ENCODE measurements at regions not wholly inside any gene's neighbourhood (a gene's known extent, or its start where the extent isn't known, plus 50 kb on each side); places are given as distances from the start of the nearest gene placed in this dataset.
"Not testable (repeated sequence)": the region's sequence is repeated elsewhere in the genome, so short reads cannot be mapped to it uniquely, and the experiment has no call there.

DNA sequence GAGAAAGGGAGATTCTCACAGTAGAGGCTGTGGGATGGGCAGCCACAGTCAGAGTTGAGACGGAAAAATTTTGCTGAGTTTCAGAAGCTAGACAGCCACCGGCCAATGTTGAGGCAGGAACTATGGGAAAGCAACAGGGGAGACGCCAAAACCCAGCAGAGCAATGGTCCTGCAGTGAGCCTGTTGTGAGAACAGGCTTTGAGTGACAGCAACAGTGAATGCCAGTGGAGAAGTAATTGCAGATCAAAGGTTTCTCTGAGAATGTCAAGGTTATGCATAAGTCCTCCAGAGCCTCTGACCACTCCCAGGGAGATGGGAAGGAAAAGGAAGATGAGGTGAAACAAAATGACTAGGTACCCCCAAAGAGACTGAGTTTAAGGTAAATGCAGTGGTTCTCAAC, 54.2 kb upstream of the DAAM1 start:
- H3K9ac ChIP-seq (ENCODE audit: low read length in 3 of 3): no peak overlapping the region
- H3K36me3 ChIP-seq (ENCODE audit: control insufficient read depth in 2 of 3, insufficient read depth in 3 of 3, low read length in 3 of 3): no peaks in the 10 kb centered on the region
- DNase-seq (no peak), FAIRE-seq (no peak)
- no peak overlapping the region for H3K27ac ChIP-seq (ENCODE audit: low read depth in 2 of 2, low read length in 2 of 2)
- no peak overlapping the region for H3K4me3 ChIP-seq (ENCODE audit: low read length in 3 of 3)
- no peaks in the 10 kb centered on the region for H3K9me3 ChIP-seq (ENCODE audit: control insufficient read depth in 2 of 3, insufficient read depth in 1 of 3, low read length in 3 of 3)
- intact Hi-C loops (cut with DNase I): no loop called here
- no peaks in the 10 kb centered on the region for H3K27me3 ChIP-seq (ENCODE audit: control insufficient read depth, insufficient read depth, low read length)
- TF ChIP-seq CTCF (IDR thresholded peaks at IDR 0.05; ENCODE audit: borderline replicate concordance, extremely low read depth, insufficient read depth): no peak
- H3K4me1 ChIP-seq (ENCODE audit: control insufficient read depth in 2 of 3, insufficient read depth in 2 of 3, low read depth in 1 of 3, low read length in 3 of 3): no peaks in the 10 kb centered on the region

GRCh38 chr14:59137256-59137655, 51.2 kb upstream of the DAAM1 start:
- Histone ChIP-seq H3K4me3 (ENCODE audit: low read length in 3 of 3) (no peak overlapping the region), H3K9ac (ENCODE audit: low read length in 3 of 3) (no peak overlapping the region), H3K27me3 (ENCODE audit: control insufficient read depth, insufficient read depth, low read length) (no peaks in the 10 kb centered on the region), H3K36me3 (ENCODE audit: control insufficient read depth in 2 of 3, insufficient read depth in 3 of 3, low read length in 3 of 3) (no peaks in the 10 kb centered on the region), H3K9me3 (ENCODE audit: control insufficient read depth in 2 of 3, insufficient read depth in 1 of 3, low read length in 3 of 3) (no peaks in the 10 kb centered on the region), H3K27ac (ENCODE audit: low read depth in 2 of 2, low read length in 2 of 2) (no peak overlapping the region), H3K4me1 (ENCODE audit: control insufficient read depth in 2 of 3, insufficient read depth in 2 of 3, low read depth in 1 of 3, low read length in 3 of 3) (no peaks in the 10 kb centered on the region)
- FAIRE-seq (no peak), DNase-seq (no peak)
- no peak for TF ChIP-seq CTCF (IDR thresholded peaks at IDR 0.05; ENCODE audit: borderline replicate concordance, extremely low read depth, insufficient read depth)
- intact Hi-C loops (cut with DNase I): no loop called here

GRCh38 chr14:59138576-59138975, 49.9 kb upstream of the DAAM1 start:
- DNase-seq; intact Hi-C loops (cut with DNase I); FAIRE-seq: not testable (repeated sequence)

More at GRCh38 chr14:59138576-59138975, 49.9 kb upstream of the DAAM1 start:
- H3K4me3 ChIP-seq (ENCODE audit: low read length in 3 of 3); H3K4me1 ChIP-seq (ENCODE audit: control insufficient read depth in 2 of 3, insufficient read depth in 2 of 3, low read depth in 1 of 3, low read length in 3 of 3); H3K9me3 ChIP-seq (ENCODE audit: control insufficient read depth in 2 of 3, insufficient read depth in 1 of 3, low read length in 3 of 3); H3K27ac ChIP-seq (ENCODE audit: low read depth in 2 of 2, low read length in 2 of 2); H3K27me3 ChIP-seq (ENCODE audit: control insufficient read depth, insufficient read depth, low read length); H3K9ac ChIP-seq (ENCODE audit: low read length in 3 of 3); H3K36me3 ChIP-seq (ENCODE audit: control insufficient read depth in 2 of 3, insufficient read depth in 3 of 3, low read length in 3 of 3): not testable (repeated sequence)

Measured in kidney (tissue), 13 donors.